ENCODE measurements at regions not wholly inside any gene's neighbourhood (a gene's known extent, or its start where the extent isn't known, plus 50 kb on each side); places are given as distances from the start of the nearest gene placed in this dataset.

DNA sequence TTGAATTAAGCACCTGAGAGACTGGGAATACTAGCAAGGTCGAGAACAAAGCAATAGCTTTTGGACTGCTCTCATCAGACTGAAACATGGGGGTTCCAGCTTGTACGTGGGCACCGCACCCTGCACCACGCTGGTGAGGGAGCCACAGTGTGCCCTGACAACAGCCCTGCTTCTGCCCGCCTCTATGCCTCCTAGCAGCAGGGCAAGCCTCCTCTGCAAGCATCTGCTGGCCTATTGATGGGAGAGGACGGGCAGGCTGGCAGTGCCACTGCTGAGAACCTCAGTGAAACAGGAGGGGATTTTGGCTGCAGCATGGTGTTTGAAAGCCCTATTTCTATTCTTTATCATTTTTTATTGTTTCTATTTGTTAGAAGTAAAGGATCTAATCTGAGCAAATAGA, 146.1 kb upstream of the OTOS start:
- Mint-ChIP-seq H3K9me3 (no peaks in the 10 kb centered on the region), H3K27me3 (no peaks in the 10 kb centered on the region), H3K36me3 (no peaks in the 10 kb centered on the region), H3K27ac (no peak overlapping the region), H3K4me3 (no peak overlapping the region), H3K4me1 (ENCODE audit: unreplicated experiment) (no peaks in the 10 kb centered on the region)
- TF ChIP-seq, protein P1, sequence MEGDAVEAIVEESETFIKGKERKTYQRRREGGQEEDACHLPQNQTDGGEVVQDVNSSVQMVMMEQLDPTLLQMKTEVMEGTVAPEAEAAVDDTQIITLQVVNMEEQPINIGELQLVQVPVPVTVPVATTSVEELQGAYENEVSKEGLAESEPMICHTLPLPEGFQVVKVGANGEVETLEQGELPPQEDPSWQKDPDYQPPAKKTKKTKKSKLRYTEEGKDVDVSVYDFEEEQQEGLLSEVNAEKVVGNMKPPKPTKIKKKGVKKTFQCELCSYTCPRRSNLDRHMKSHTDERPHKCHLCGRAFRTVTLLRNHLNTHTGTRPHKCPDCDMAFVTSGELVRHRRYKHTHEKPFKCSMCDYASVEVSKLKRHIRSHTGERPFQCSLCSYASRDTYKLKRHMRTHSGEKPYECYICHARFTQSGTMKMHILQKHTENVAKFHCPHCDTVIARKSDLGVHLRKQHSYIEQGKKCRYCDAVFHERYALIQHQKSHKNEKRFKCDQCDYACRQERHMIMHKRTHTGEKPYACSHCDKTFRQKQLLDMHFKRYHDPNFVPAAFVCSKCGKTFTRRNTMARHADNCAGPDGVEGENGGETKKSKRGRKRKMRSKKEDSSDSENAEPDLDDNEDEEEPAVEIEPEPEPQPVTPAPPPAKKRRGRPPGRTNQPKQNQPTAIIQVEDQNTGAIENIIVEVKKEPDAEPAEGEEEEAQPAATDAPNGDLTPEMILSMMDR (conservative IDR thresholded peaks at IDR 0.05): no peak
- DNase-seq (ENCODE audit: extremely low spot score, unreplicated experiment): no peak

GRCh38 chr2:240287011-240287410, 146.6 kb upstream of the OTOS start:
- Mint-ChIP-seq H3K27ac (no peak overlapping the region), H3K4me3 (no peak overlapping the region), H3K36me3 (no peaks in the 10 kb centered on the region), H3K9me3 (no peaks in the 10 kb centered on the region), H3K27me3 (no peaks in the 10 kb centered on the region), H3K4me1 (ENCODE audit: unreplicated experiment) (no peaks in the 10 kb centered on the region)
- TF ChIP-seq, protein P1 (conservative IDR thresholded peaks at IDR 0.05): no peak
- DNase-seq (ENCODE audit: extremely low spot score, unreplicated experiment): no peak

DNA sequence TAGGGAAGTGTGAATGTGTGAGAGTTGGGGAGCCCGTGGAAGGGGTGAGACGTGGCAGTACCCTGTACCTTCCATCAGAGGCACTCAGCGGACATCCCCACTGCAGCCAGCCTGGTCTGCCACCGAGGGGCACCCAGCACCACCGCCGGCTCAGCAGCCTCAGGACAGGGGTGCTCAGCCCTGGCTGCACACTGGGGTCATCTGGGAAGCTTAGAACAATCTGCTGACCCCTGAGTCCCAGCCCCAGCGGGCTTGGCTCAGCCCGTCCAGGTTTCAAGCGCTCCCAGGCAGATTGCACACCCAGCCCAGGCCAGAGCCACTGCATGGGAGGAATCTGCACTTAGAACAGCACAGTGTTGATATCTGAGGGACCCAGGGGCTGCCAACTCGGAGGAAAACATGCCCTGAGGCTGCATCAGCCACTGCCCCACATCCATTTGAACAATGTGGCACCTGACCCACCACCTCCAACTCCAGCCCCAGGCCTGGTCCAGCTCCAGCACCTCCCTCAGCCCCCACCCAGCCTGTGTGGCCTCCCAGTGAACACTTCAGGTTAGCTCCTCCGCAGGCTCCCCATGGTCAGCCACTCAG, 147.1 kb upstream of the OTOS start:
- Mint-ChIP-seq H3K4me3 (no peak overlapping the region), H3K9me3 (no peaks in the 10 kb centered on the region), H3K4me1 (ENCODE audit: unreplicated experiment) (peaks cover 3% of the 10 kb centered on the region), H3K27me3 (no peaks in the 10 kb centered on the region), H3K27ac (no peak overlapping the region), H3K36me3 (no peaks in the 10 kb centered on the region)
- TF ChIP-seq, protein P1 (conservative IDR thresholded peaks at IDR 0.05): no peak
- DNase-seq (ENCODE audit: extremely low spot score, unreplicated experiment): no peak

DNA sequence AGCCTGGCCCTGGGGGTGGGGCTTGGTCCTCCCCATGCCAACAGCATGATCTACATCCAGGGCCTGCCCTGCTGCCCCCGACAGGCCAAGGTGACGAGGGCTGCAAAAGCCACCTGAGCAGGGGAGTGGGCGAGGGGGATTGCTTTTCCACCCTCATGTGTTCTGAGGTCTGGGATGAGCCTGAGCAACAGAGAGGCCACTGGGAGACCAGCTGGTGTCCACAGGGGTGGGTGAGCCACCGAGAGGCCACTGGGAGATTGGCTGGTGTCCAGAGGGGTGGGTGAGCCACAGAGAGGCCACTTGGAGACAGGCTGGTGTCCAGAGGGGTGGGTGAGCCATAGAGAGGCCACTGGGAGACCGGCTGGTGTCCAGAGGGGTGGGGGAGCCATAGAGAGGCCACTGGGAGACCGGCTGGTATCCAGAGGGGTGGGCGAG, 147.4 kb upstream of the GPC1 start:
- Mint-ChIP-seq H3K27me3 (no peaks in the 10 kb centered on the region), H3K9me3 (no peaks in the 10 kb centered on the region), H3K4me1 (ENCODE audit: unreplicated experiment) (peaks cover 5% of the 10 kb centered on the region), H3K27ac (no peak overlapping the region), H3K36me3 (no peaks in the 10 kb centered on the region), H3K4me3 (no peak overlapping the region)
- DNase-seq (ENCODE audit: extremely low spot score, unreplicated experiment): no peak
- TF ChIP-seq, protein P1 (conservative IDR thresholded peaks at IDR 0.05): no peak

- H3K27me3 Mint-ChIP-seq: peaks cover 3% of the 10 kb centered on the region
- no peak for DNase-seq (ENCODE audit: extremely low spot score, unreplicated experiment)
- no peaks in the 10 kb centered on the region for H3K36me3 Mint-ChIP-seq
- H3K4me1 Mint-ChIP-seq (ENCODE audit: unreplicated experiment): peaks cover 5% of the 10 kb centered on the region
- TF ChIP-seq, protein P1 (conservative IDR thresholded peaks at IDR 0.05): no peak
- H3K9me3 Mint-ChIP-seq: no peaks in the 10 kb centered on the region
- no peak overlapping the region for H3K4me3 Mint-ChIP-seq
- no peak overlapping the region for H3K27ac Mint-ChIP-seq
Observed at GRCh38 chr2:240289701-240290431, 145.6 kb upstream of the GPC1 start.

All from type B pancreatic cell (in vitro differentiated cells).